NCI-H1417 treated with DMSO at 0.1 percent for 48 hours (cell line): ENCODE measurements at regions not wholly inside any gene's neighbourhood (a gene's known extent, or its start where the extent isn't known, plus 50 kb on each side); places are given as distances from the start of the nearest gene placed in this dataset.

ENCODE experiments used
- DNase-seq: peaks from one replicate; lab custom pipeline; 2025; lab: John Stamatoyannopoulos, UW

DNA sequence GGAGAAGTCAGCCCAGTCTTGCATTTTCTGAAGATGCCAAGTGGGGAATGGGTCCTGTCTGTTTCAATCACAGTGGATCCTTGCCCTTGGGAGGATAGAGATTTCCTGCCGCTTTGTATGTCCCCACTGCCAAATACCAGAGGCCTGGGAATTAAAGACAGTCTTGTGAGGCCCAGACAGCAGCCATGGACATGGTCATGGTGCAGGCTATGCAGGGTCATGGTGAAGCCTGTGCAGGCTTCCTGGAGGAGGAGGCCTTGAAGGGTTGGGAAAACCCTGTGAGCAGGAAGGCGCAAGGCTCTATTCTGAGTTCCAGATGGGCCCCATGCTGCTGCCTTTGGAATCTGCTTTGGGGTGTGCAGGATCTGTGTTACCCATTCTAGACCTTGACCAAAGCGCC lies 57.3 kb upstream of the PITX1 start:
- DNase-seq: no peak

DNA sequence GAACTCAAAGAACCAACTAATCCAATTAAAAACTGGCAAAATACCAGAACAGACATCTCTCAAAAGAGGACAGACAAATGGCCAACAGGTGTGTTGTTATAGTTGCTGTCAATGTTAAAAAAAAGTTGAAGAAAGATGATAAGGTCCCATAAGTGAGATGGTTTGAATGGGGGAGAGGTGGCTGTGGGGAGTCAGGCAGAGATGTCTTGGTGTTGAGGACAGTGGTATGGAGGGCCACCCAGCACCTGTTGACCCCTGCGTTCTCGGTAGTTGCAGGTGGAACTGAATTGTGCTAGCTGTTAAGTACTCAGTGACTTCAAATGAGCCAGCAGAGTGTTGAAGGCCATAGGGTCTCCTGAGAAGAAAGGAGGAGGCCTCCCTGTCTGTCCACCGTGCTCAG lies 55.9 kb upstream of the PITX1 start:
- DNase-seq: no peak

DNA sequence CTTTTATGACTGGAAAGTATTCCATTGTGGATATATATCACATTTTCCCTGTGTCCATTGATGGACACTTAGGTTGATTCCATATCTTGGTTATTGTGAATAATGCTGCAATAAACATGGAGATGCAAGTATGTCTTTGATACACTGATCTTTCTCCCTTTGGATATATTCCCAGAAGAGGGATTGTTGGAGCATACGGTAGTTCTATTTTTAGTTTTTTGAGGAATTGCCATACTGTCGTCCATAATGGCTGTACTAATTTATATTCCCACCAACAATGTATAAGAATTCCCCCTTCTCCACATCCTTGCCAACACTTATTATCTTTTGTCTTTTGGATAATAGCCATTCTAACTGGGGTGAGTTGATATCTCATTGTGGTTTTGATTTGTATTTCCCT lies 54.9 kb upstream of the PITX1 start:
- no peak for DNase-seq

DNA sequence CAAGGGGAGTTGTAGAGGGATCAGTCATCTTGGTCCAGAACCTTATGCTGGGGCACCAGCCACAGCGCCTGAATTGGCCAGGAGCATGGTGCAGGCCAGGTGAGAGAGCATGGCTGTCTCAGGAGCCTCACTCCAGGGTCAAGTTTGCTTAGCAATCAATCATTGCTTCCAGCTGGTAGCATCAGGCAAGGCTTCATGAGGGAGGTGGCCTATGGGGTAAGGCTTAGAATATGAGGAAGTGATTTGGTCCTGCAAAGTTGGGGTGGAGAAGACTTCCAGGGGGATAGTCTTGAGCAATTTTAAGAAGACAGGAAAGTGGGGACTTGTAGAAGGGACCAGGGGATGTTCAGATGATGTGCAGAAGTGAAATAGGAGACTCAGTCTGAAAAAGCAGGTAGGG lies 53.9 kb upstream of the PITX1 start:
- DNase-seq: no peak

DNA sequence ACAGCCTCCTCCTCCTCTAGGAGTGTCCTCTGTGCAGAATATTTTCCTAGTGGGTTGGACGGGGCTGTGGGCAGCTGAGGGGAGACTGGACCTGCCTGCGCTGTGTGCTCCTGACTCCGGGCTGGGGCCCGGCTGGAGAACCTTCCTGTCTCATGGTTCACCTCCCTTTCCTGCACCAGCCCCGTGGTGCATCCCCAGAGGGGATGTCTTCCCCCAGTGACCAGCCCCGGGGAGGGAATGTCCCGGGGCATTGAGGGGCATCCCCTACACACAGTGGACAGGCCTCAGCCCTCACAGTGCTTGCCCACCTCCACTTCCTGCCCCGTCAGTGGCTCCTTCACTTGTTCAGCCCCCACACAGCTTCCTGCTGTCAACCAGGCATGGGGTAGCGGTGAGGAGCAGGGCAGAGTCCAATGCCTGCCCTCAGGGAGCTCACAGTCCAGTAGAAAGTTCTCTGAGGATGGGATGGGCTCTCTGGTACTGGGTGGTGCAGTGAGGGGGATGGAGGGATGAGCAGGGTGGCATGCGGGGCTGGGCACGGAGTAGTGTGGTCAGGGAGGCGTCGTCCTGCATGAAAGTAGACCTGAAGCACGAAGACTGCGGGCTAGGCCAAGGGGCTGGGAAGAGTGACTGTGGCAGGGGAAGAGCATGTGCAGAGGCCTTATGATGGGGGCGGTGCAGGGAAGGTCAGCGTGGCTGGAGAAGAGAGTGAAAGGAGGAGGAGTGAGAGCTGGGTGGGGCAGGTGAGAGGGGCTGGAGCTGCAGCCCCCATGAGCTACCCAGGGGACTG lies 52.1 kb upstream of the PITX1 start:
- DNase-seq: no peak

DNA sequence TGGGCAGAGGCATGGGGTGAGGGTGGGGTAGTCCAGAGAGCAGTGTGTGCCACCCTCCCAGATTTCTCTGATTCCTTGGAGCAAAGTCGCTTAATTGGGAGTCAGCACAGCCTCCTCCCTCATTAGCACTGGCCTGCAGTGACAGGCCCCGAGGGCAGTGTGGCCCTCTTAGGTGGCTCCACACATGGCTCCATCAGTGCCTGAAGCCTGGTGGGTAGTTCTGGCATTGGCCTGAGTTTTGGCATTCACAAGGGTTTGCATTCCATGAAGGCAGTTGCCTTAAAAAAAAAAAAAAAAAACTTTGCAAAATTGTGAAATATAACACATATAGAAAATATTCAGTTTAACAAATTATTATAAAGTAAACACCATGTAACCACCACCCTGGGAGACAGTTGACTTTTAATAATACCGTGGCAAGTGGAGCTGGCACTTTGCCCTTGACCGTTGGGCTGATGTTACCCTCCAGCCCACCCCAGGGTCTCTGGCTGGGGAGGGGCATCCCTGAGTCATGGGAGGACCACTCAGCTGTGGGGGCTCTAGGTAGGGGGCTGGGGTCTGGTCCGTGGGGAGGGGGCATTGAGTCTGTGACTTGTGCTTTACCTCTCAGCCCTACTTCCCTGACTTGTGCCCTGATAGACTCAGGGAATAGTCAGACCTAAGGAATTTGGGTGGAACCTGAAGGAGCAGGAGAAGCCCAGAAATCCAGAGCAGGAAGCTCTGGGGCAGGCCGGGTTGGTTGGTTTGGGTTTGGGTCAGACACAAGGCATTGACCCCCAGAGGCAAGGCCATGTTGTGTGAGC lies 51.3 kb upstream of the PITX1 start:
- no peak for DNase-seq
